A549 (cell line): ENCODE measurements at regions not wholly inside any gene's neighbourhood (a gene's known extent, or its start where the extent isn't known, plus 50 kb on each side); places are given as distances from the start of the nearest gene placed in this dataset.

Source experiments
- ATAC-seq, 2 experiments: fragments of 200-7000 bp in 1 of 2; fragments of >200 bp in 1 of 2; cut with Nextera tagmentation in 1 of 2; cut with Tn5 transposase in 1 of 2; 3 replicates each; pipeline versions ENCODE4 v1.8.0 to v1.9.1; 2018 to 2020; ENCODE audit warnings: mild to moderate bottlenecking in 1 of 2, moderate library complexity in 1 of 2
- CTCF ChIA-PET: fragments of 300-600 bp; sonication (Branson Sonifier 250); formaldehyde crosslinking; extraction: SDS; loops from one replicate; lab custom pipeline; 2021; ENCODE audit warnings: antibody characterized with exemption, inconsistent platforms; lab: Yijun Ruan, JAX
- POLR2A ChIA-PET: fragments of 350-600 bp; formaldehyde crosslinking; extraction: SDS; loops from one replicate; lab custom pipeline; 2021; ENCODE audit warnings: antibody characterized with exemption, inconsistent platforms; lab: Yijun Ruan, JAX
- DNase-seq, 2 experiments: peaks; one replicate each; pipeline versions ENCODE4 v3.0.0 to v3.0.0-alpha.2; 2011 to 2016; ENCODE audit warnings: low read depth in 1 of 2, low spot score in 1 of 2
- FAIRE-seq: peaks from 2 replicates; lab custom pipeline; 2011; peaks lifted over from hg19 to GRCh38; lab: Jason Lieb, UNC
- H3K27ac ChIP-seq, 2 experiments: fragments of >200 bp; sonication (Bioruptor Twin); formaldehyde crosslinking; 3 replicates each; pipeline ENCODE4 v1.5.1; 2016 to 2017
- H3K4me1 ChIP-seq: fragments of >200 bp; sonication (Bioruptor Twin); formaldehyde crosslinking; 3 replicates; pipeline ENCODE4 v1.6.1; 2016
- H3K4me2 ChIP-seq: fragments of >200 bp; sonication (Bioruptor Twin); formaldehyde crosslinking; 3 replicates; pipeline ENCODE4 v1.6.1; 2016
- H3K4me3 ChIP-seq: fragments of >200 bp; sonication (Bioruptor Twin); formaldehyde crosslinking; 3 replicates; pipeline ENCODE4 v1.5.1; 2016
- H3K9me3 ChIP-seq: fragments of >200 bp; sonication (Bioruptor Twin); formaldehyde crosslinking; 3 replicates; pipeline ENCODE4 v1.6.1; 2016
- BHLHE40 ChIP-seq: IDR thresholded peaks from 2 replicates; pipeline ENCODE4 v1.6.1; 2012; ENCODE audit warnings: low read depth, low read length, inconsistent platforms
- CBX2 ChIP-seq: fragments of 200-600 bp; sonication (generic); IDR thresholded peaks from 2 replicates; pipeline ENCODE4 v1.6.1; 2016; ENCODE audit warnings: low read depth, mild to moderate bottlenecking, borderline replicate concordance
- CHD2 ChIP-seq: fragments of 150-350 bp; IDR thresholded peaks from 2 replicates; pipeline ENCODE4 v1.6.1; 2014; ENCODE audit warnings: low read length; ENCODE audit not compliant: partially characterized antibody
- CHD4 ChIP-seq: fragments of 200-600 bp; sonication (generic); IDR thresholded peaks from 2 replicates; pipeline ENCODE4 v1.6.1; 2016; ENCODE audit warnings: antibody characterized with exemption, mild to moderate bottlenecking, borderline replicate concordance
- ELK1 ChIP-seq: fragments of 150-350 bp; IDR thresholded peaks from 2 replicates; pipeline ENCODE4 v1.6.1; 2014; ENCODE audit warnings: low read depth, mild to moderate bottlenecking, low read length
- EP300 ChIP-seq, 2 experiments: fragments of >200 bp; sonication (Bioruptor Twin); formaldehyde crosslinking; IDR thresholded peaks; 2 replicates in 1 of 2; 3 replicates in 1 of 2; pipeline ENCODE4 v1.6.1; 2016 to 2017
- ESRRA ChIP-seq: fragments of 150-350 bp; IDR thresholded peaks from 2 replicates; pipeline ENCODE4 v1.6.1; 2014; ENCODE audit warnings: mild to moderate bottlenecking, low read length, borderline replicate concordance
- FOSB ChIP-seq: fragments of 250-450 bp; sonication (Bioruptor Pico); IDR thresholded peaks from 2 replicates; pipeline ENCODE4 v1.5.0; 2020; ENCODE audit warnings: mild to moderate bottlenecking, moderate library complexity
- FOSL2 ChIP-seq, 2 experiments: fragments of 450-650 bp in 1 of 2; fragments of >200 bp in 1 of 2; sonication (Bioruptor Twin) in 1 of 2; formaldehyde crosslinking; IDR thresholded peaks; 2 replicates each; pipeline versions ENCODE4 v1.5.0 to v1.6.1; 2016 to 2020; ENCODE audit warnings: mild to moderate bottlenecking in 1 of 2, moderate library complexity in 1 of 2
- HOXB5 ChIP-seq: fragments of 250-450 bp; sonication (Bioruptor Pico); IDR thresholded peaks from 2 replicates; pipeline ENCODE4 v1.5.0; 2020; ENCODE audit warnings: mild to moderate bottlenecking, moderate library complexity
- JUNB ChIP-seq: fragments of >200 bp; sonication (Bioruptor Twin); formaldehyde crosslinking; IDR thresholded peaks from 2 replicates; pipeline ENCODE4 v1.6.1; 2016
- MAX ChIP-seq: IDR thresholded peaks from 2 replicates; pipeline ENCODE4 v1.6.1; 2012
- MAZ ChIP-seq: fragments of 150-350 bp; IDR thresholded peaks from 2 replicates; pipeline ENCODE4 v1.6.1; 2014; ENCODE audit warnings: antibody characterized with exemption, low read depth, low read length, borderline replicate concordance
- MYC ChIP-seq: IDR thresholded peaks from 2 replicates; pipeline ENCODE4 v1.6.1; 2012; ENCODE audit warnings: mild to moderate bottlenecking, inconsistent platforms, low read length, improper control_type of control experiment, borderline replicate concordance
- NFE2L2 ChIP-seq: fragments of 150-350 bp; conservative IDR thresholded peaks from 2 replicates; pipeline ENCODE4 v1.6.1; 2014; ENCODE audit warnings: low read length
- NR3C1 ChIP-seq: fragments of >200 bp; sonication (Bioruptor Twin); formaldehyde crosslinking; IDR thresholded peaks from 3 replicates; pipeline ENCODE4 v1.6.1; 2017
- POLR2A ChIP-seq: IDR thresholded peaks from 2 replicates; pipeline ENCODE4 v1.6.1; 2012; ENCODE audit warnings: mild to moderate bottlenecking, low read length
- RAD21 ChIP-seq, 2 experiments: fragments of >200 bp in 1 of 2; sonication (Bioruptor Twin) in 1 of 2; formaldehyde crosslinking in 1 of 2; IDR thresholded peaks in 1 of 2; conservative IDR thresholded peaks in 1 of 2; 2 replicates in 1 of 2; 3 replicates in 1 of 2; pipeline ENCODE4 v1.6.1; 2012 to 2018; ENCODE audit warnings: inconsistent platforms in 1 of 2
- RCOR1 ChIP-seq: fragments of 150-350 bp; IDR thresholded peaks from 2 replicates; pipeline ENCODE4 v1.6.1; 2014; ENCODE audit warnings: antibody characterized with exemption, low read length, low read depth
- RFX5 ChIP-seq: fragments of 450-650 bp; IDR thresholded peaks from 2 replicates; pipeline ENCODE4 v1.7.1; 2014; ENCODE audit warnings: antibody characterized with exemption, mild to moderate bottlenecking, moderate library complexity
- SMC3 ChIP-seq: fragments of >200 bp; sonication (Bioruptor Twin); formaldehyde crosslinking; IDR thresholded peaks from 3 replicates; pipeline ENCODE4 v1.6.1; 2018; ENCODE audit warnings: inconsistent platforms
- TP53 ChIP-seq: fragments of 250-450 bp; sonication (Bioruptor Pico); IDR thresholded peaks from 2 replicates; pipeline ENCODE4 v1.5.0; 2021; ENCODE audit warnings: mild to moderate bottlenecking, moderate library complexity
- ZC3H11A ChIP-seq: fragments of 450-650 bp; IDR thresholded peaks from 2 replicates; pipeline ENCODE4 v1.6.1; 2014; ENCODE audit warnings: antibody characterized with exemption, mild to moderate bottlenecking
- ZSCAN20 ChIP-seq: fragments of 250-450 bp; sonication (Bioruptor Pico); IDR thresholded peaks from 2 replicates; pipeline ENCODE4 v1.8.0; 2022; ENCODE audit warnings: mild to moderate bottlenecking, moderate library complexity
- WGBS: methylation state at CpG from one replicate; pipeline ENCODE4 v1.1.6; 2017; ENCODE audit errors: missing lambda C conversion rate; 5-methylcytosine and 5-hydroxymethylcytosine counted together
- TF ChIP-seq, protein P1 (sequence below): IDR thresholded peaks from 2 replicates; pipeline ENCODE4 v1.6.1; 2012; ENCODE audit warnings: low read depth, borderline replicate concordance
- TF ChIP-seq, protein P2 (sequence below): fragments of >200 bp; sonication (Bioruptor Twin); formaldehyde crosslinking; IDR thresholded peaks from 3 replicates; pipeline ENCODE4 v1.5.1; 2016

DNA sequence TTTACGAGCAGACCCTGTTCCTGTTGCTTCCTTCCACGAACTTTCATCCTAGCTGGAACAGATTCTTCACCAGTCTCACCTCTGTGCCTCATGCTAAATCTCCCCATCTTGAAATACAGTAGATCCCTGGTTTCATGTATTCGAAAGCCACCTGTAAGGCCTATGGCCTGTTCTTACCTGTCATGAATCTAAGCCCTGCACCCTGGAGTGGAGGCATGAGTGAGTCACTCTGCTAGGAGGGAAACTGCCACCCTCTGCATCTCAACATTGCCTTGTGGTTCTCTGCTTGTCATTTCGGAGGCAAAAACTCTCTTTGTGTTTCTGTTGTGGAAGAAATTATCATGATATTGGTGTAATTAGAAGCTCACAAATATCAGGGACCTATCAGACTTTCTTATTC, 320.0 kb downstream of the ENC1 start:
- DNase-seq (no peak), FAIRE-seq (no peak), ATAC-seq (no peak)
- ChIA-PET CTCF (interaction anchor here (1.0 to 1.2 kb wide), 2 partner anchors 12 to 319 kb away, joined by 4 to 5 read pairs; partner anchors contain the start of gene ENC1), POLR2A (no interaction called here)
- WGBS = 91% methylated on average over 4 of the region's 4 CpGs
- Histone ChIP-seq H3K4me2 (no peak overlapping the region), H3K4me3 (no peak overlapping the region), H3K4me1 (peaks cover 28% of the 10 kb centered on the region), H3K27ac (no peak overlapping the region), H3K9me3 (no peaks in the 10 kb centered on the region)
- TF ChIP-seq MYC = no peak
- TF ChIP-seq CHD2 = no peak
- TF ChIP-seq TP53 (CRISPR knock-in tag) = no peak
- TF ChIP-seq FOSB (CRISPR knock-in tag) = no peak
- TF ChIP-seq, protein P1, sequence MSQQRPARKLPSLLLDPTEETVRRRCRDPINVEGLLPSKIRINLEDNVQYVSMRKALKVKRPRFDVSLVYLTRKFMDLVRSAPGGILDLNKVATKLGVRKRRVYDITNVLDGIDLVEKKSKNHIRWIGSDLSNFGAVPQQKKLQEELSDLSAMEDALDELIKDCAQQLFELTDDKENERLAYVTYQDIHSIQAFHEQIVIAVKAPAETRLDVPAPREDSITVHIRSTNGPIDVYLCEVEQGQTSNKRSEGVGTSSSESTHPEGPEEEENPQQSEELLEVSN = no peak
- no peak for TF ChIP-seq RCOR1
- no peak for TF ChIP-seq RAD21 (conservative IDR thresholded peaks at IDR 0.05 in 1 of 2, IDR thresholded peaks at IDR 0.05 in 1 of 2)
- TF ChIP-seq CHD4 = no peak
- no peak for TF ChIP-seq JUNB
- TF ChIP-seq, protein P2, sequence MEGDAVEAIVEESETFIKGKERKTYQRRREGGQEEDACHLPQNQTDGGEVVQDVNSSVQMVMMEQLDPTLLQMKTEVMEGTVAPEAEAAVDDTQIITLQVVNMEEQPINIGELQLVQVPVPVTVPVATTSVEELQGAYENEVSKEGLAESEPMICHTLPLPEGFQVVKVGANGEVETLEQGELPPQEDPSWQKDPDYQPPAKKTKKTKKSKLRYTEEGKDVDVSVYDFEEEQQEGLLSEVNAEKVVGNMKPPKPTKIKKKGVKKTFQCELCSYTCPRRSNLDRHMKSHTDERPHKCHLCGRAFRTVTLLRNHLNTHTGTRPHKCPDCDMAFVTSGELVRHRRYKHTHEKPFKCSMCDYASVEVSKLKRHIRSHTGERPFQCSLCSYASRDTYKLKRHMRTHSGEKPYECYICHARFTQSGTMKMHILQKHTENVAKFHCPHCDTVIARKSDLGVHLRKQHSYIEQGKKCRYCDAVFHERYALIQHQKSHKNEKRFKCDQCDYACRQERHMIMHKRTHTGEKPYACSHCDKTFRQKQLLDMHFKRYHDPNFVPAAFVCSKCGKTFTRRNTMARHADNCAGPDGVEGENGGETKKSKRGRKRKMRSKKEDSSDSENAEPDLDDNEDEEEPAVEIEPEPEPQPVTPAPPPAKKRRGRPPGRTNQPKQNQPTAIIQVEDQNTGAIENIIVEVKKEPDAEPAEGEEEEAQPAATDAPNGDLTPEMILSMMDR = no peak
- no peak for TF ChIP-seq ZSCAN20 (CRISPR knock-in tag)
- no peak for TF ChIP-seq POLR2A

DNA sequence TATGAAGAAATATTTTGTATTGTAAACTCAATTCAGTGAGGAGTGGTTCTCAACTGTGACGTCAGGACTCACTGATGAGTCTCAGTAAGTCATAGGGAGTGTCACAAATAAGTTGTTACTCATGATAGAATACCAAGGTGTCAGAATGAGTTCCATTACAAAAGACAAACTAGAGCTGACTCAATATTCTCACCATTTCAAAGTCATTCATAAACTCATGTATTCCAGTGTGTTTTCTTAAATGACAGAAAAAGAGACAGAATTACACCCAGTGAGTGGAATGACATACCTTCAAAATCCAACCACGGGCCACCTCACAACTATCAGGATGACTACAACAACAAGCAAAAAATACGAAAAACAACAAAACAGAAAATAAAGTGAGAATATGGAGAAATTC, 321.5 kb downstream of the ENC1 start:
- Histone ChIP-seq H3K4me3 (no peak overlapping the region), H3K4me1 (peaks cover 36% of the 10 kb centered on the region), H3K4me2 (peak overlapping the region; percentile 27), H3K9me3 (no peaks in the 10 kb centered on the region), H3K27ac (peak overlapping the region in 1 of 2 experiments; percentile 88; a peak in 2 of 6 replicates)
- ChIA-PET POLR2A (no interaction called here), CTCF (interaction anchor here (1.0 kb wide), 1 partner anchor 10 kb away, joined by 3 read pairs; no protein-coding TSS in a partner anchor)
- WGBS = 37% methylated on average over 3 of the region's 3 CpGs
- peak in 1 of 2 experiments; percentile 46 for DNase-seq
- no peak for FAIRE-seq
- TF ChIP-seq FOSL2 (IDR thresholded peaks at IDR 0.05) (no peak), FOSL2 (CRISPR knock-in tag; IDR thresholded peaks at IDR 0.05) (peak; percentile 30), ZSCAN20 (CRISPR knock-in tag) (no peak)
- ATAC-seq = no peak

DNA sequence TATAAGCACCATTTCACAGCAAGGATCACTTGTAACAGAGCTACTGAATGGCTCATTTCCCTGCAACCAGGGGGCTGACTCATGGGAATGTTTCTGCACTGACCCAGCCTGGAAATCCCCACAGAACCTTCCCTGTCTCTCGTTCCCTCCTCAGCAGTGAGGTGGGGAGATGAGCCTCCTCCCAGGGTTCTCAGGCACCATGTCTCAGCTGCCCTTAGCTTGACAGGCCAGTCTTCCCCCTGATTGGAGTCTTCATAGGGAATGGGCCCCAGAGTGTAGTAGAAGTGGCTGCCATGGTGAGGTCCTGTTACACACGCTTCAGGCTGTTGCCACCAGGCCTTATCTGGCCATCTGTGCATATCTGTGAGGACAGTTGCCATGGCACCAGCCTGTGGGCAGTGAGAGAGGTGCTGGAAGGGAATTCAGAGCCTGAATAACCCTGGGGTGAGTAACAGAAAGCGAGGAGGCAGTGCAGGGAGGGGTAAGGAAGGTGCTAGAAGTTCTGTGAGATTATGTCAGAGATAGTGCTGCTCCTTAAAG, 324.4 kb downstream of the ENC1 start:
- DNase-seq = peak; percentile 66 to 81
- no peaks in the 10 kb centered on the region for H3K9me3 ChIP-seq
- H3K4me3 ChIP-seq = no peak overlapping the region
- ChIA-PET POLR2A (interaction anchor here (0.6 to 1.8 kb wide), 6 partner anchors 10 to 412 kb away, joined by 3 to 15 read pairs (median 3); partner anchors contain the start of gene ENC1), CTCF (interaction anchor here (1.0 to 1.5 kb wide), 3 partner anchors 22 to 324 kb away, joined by 3 to 5 read pairs (median 4); partner anchors contain the start of gene ENC1)
- ATAC-seq = peak; percentile 96
- WGBS = 3% methylated on average over 3 of the region's 3 CpGs
- H3K4me1 ChIP-seq = peaks cover 36% of the 10 kb centered on the region
- peak overlapping the region; percentile 60 for H3K4me2 ChIP-seq
- no peak for FAIRE-seq
- H3K27ac ChIP-seq = peak overlapping the region; percentile 72 to 88
- TF ChIP-seq HOXB5 (CRISPR knock-in tag) (no peak), ESRRA (no peak), MYC (no peak; the same call in 1 of the 2 replicates), NFE2L2 (no peak), ELK1 (no peak), RFX5 (no peak), CHD4 (no peak), CHD2 (no peak), NR3C1 (no peak), ZC3H11A (no peak), RCOR1 (no peak), BHLHE40 (no peak), EP300 (IDR thresholded peaks at IDR 0.05) (peak in 1 of 2 experiments; percentile 40; a peak in 1 of 5 replicates), SMC3 (no peak), MAX (peak; percentile 60), MAZ (no peak), CBX2 (no peak)
- TF ChIP-seq, protein P2 = no peak
